Rectal smooth muscle tissue (tissue), 1 donor: ENCODE measurements at regions not wholly inside any gene's neighbourhood (a gene's known extent, or its start where the extent isn't known, plus 50 kb on each side); places are given as distances from the start of the nearest gene placed in this dataset.
"Not testable (repeated sequence)": the region's sequence is repeated elsewhere in the genome, so short reads cannot be mapped to it uniquely, and the experiment has no call there.

ENCODE experiments used
- H3K27ac ChIP-seq: one replicate; pipeline ENCODE4 v1.7.0; 2013; ENCODE audit warnings: low read depth, low read length, inconsistent platforms
- H3K27me3 ChIP-seq: one replicate; pipeline ENCODE4 v1.7.0; 2013; ENCODE audit warnings: low read length; ENCODE audit not compliant: control insufficient read depth, insufficient read depth
- H3K36me3 ChIP-seq: one replicate; pipeline ENCODE4 v1.7.0; 2013; ENCODE audit warnings: low read length; ENCODE audit not compliant: control insufficient read depth, insufficient read depth
- H3K4me1 ChIP-seq: one replicate; pipeline ENCODE4 v1.7.0; 2013; ENCODE audit warnings: low read length; ENCODE audit not compliant: control insufficient read depth, insufficient read depth
- H3K4me3 ChIP-seq: one replicate; pipeline ENCODE4 v1.7.0; 2013; ENCODE audit warnings: low read length
- H3K9ac ChIP-seq: one replicate; pipeline ENCODE4 v1.7.0; 2013; ENCODE audit warnings: low read length

DNA sequence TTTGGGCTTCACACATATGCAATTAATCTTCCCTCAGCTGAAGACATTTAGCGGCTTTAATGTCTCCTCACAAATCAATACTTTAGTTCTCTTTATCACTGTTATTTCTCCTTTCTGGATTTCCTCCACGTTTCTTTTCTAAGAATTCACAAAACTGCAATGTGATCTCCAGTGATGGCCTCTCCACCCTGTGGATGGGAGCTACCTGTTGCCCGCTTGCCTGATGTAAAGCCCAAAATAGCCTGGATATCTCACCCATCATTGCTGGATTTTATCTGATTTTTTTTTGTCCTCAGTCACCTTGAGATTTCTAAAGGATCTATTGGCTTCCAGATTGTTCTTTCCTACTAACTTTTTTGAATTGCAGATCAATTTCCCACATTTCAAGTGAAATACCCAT, 129.3 kb upstream of the FAM241A start:
- Histone ChIP-seq H3K4me1 (no peaks in the 10 kb centered on the region), H3K27ac (no peak overlapping the region), H3K4me3 (no peak overlapping the region), H3K27me3 (no peaks in the 10 kb centered on the region), H3K36me3 (no peaks in the 10 kb centered on the region), H3K9ac (no peak overlapping the region)

DNA sequence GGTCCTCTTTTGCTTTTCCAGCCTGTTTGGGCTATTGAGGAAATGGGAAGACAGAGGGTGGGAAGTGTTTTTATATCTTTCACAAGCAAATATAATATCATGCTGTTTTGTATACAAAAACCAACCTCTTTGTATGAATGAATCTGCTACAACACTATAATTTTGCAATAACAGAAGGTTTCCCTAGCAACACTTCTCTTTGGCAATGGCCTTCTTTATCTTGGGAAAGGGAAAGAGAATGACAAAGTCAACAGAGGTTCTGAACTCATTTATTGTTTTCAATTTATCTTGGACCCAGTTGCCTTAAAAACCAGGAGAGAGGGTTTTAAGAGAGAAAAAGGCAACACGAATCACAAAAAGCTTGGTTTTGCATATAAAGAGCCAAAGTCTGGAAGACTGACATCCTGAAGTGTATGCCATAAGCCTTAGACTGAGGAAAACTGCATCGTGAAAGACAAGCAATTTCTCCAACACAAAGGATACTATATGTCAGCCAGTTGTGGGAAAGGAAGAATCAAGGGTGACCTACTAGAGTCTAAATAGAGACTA, 121.8 kb upstream of the FAM241A start:
- H3K36me3 ChIP-seq = no peaks in the 10 kb centered on the region
- H3K27ac ChIP-seq = no peak overlapping the region
- no peaks in the 10 kb centered on the region for H3K27me3 ChIP-seq
- no peak overlapping the region for H3K4me3 ChIP-seq
- H3K9ac ChIP-seq = no peak overlapping the region
- H3K4me1 ChIP-seq = no peaks in the 10 kb centered on the region

- no peak overlapping the region for H3K9ac ChIP-seq
- no peaks in the 10 kb centered on the region for H3K4me1 ChIP-seq
- H3K36me3 ChIP-seq = no peaks in the 10 kb centered on the region
- H3K27me3 ChIP-seq = no peaks in the 10 kb centered on the region
- H3K4me3 ChIP-seq = no peak overlapping the region
- no peak overlapping the region for H3K27ac ChIP-seq
Observed at GRCh38 chr4:112026058-112026457, 119.2 kb upstream of the FAM241A start.

- no peak overlapping the region for H3K4me3 ChIP-seq
Observed at GRCh38 chr4:112029771-112030171, 115.5 kb upstream of the FAM241A start.

DNA sequence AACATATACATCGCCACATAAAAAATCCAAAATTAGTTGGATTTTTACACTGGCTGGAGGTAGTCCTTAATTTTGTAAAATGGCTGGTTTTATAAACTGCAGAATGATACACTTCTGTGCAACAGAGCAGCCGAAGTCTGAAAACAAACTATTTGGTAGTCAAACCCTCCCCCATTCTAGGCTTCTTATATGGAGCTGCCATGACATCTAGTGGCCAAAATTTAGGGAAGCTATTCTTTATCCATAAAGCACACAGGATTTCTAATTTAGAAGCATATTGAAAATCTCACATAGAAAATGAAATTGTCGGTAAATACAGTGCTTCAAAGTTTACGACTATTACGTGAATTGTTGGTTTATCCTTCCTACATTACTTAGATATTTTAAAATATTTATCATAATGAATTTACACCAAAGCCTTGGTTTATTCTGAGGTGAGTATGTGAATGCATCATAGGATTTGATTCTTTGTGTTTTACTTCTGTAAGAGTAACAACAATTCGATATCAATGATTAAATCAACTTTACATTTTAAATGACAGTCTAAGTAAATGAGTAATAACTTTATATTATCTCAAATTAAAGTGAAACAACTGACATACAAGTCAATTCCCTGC, 113.4 kb upstream of the FAM241A start:
- no peaks in the 10 kb centered on the region for H3K36me3 ChIP-seq
- no peaks in the 10 kb centered on the region for H3K27me3 ChIP-seq
- no peak overlapping the region for H3K4me3 ChIP-seq
- no peak overlapping the region for H3K27ac ChIP-seq
- H3K9ac ChIP-seq = no peak overlapping the region
- no peaks in the 10 kb centered on the region for H3K4me1 ChIP-seq

More at GRCh38 chr4:112029771-112030171, 115.5 kb upstream of the FAM241A start:
- Histone ChIP-seq H3K36me3 (no peaks in the 10 kb centered on the region), H3K27me3 (no peaks in the 10 kb centered on the region), H3K27ac (no peak overlapping the region), H3K4me1 (no peaks in the 10 kb centered on the region), H3K9ac (no peak overlapping the region)

DNA sequence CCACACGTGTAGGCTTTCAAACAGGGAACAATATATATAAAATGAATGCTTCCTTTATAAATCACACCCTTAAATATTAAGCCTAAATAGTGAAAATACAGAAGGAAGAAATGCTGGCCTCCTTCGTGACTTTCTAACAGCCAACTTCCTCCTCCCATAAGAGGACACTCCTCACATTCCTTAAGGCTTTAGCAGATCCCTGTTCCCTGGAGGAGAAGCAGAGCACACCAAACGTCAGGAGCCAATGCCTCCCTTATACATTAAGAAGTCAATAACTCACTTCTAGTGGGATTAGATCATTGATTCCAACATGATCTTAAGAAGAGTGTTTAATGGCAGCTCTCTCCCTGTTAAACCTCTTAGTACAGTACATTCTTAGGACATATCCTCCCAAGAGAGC, 108.4 kb upstream of the FAM241A start:
- Histone ChIP-seq H3K9ac (no peak overlapping the region), H3K4me3 (no peak overlapping the region), H3K27me3 (no peaks in the 10 kb centered on the region), H3K27ac (no peak overlapping the region), H3K4me1 (no peaks in the 10 kb centered on the region), H3K36me3 (no peaks in the 10 kb centered on the region)

- H3K36me3 ChIP-seq = no peaks in the 10 kb centered on the region
- H3K4me3 ChIP-seq = no peak overlapping the region
Observed at GRCh38 chr4:112038861-112039260, 106.4 kb upstream of the FAM241A start.

DNA sequence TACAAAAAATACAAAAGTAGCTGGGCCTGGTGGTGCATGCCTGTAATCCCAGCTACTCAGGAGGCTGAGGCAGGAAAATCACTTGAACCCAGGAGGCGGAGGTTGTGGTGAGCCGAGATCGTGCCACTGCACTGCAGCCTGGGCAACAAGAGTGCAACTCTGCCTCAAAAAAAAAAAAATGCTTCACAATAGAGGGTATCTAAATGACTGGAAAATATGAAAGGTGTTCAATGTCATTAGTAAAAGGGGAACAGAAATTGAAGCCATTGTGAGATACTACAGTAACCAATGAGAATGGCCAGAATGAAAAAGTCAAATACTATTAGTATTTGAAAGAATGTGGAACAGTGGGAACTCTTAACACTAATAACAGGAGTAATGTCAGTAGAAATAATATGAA, 96.1 kb upstream of the FAM241A start:
- H3K27ac ChIP-seq, H3K27me3 ChIP-seq, H3K9ac ChIP-seq, H3K4me3 ChIP-seq, H3K4me1 ChIP-seq, H3K36me3 ChIP-seq: not testable (repeated sequence)

More at GRCh38 chr4:112038861-112039260, 106.4 kb upstream of the FAM241A start:
- Histone ChIP-seq H3K27me3 (no peaks in the 10 kb centered on the region), H3K9ac (no peak overlapping the region), H3K27ac (no peak overlapping the region), H3K4me1 (no peaks in the 10 kb centered on the region)

DNA sequence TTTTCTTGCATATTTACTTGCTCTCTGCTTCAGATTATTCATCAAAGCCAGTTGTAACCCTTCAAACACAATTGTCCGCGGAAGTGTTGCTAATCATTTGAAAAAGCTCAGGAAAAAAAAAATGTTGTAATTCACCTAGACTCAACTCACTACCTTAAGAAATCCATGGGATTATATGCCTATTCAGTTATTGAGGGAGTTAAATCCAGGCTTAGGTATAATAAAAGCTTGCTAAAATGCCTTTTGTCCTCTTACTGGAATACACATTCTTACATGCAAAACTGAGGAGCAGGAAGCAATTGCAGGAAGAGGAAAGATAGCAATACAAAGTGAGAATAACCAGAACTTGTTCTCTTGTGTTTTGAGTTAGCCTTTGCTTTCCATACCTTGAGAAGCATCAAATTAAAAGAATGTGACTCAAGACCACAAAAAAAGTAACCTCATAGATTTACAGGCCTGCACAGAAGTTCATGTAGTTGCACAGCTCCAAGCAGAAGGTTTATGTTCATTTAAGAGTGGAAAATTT, 91.4 kb upstream of the FAM241A start:
- no peak overlapping the region for H3K27ac ChIP-seq
- no peak overlapping the region for H3K4me3 ChIP-seq
- H3K9ac ChIP-seq = no peak overlapping the region
- H3K27me3 ChIP-seq = no peaks in the 10 kb centered on the region
- no peaks in the 10 kb centered on the region for H3K4me1 ChIP-seq
- H3K36me3 ChIP-seq = no peaks in the 10 kb centered on the region

DNA sequence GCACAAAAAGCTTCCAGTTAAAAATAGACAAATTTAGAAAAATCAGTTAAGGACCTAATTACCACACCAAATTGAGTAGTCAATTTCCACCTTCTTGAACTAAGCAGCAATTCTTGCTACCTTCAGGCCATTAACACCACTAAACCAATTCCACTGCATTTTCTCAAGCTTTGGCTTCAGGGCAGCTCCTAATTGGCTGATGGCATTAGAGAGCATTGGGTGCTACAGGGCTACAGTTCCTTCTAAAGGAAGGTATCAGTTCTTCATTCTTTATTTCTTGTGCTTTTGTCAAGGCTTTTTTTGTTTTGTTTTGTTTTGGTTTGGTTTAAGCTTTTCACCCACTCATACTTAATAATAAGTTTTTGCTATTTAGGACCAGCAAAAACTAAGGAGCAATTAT, 90.2 kb upstream of the FAM241A start:
- H3K27me3 ChIP-seq = no peaks in the 10 kb centered on the region
- H3K36me3 ChIP-seq = no peaks in the 10 kb centered on the region
- H3K9ac ChIP-seq = no peak overlapping the region
- H3K4me3 ChIP-seq = no peak overlapping the region
- no peaks in the 10 kb centered on the region for H3K4me1 ChIP-seq
- no peak overlapping the region for H3K27ac ChIP-seq

DNA sequence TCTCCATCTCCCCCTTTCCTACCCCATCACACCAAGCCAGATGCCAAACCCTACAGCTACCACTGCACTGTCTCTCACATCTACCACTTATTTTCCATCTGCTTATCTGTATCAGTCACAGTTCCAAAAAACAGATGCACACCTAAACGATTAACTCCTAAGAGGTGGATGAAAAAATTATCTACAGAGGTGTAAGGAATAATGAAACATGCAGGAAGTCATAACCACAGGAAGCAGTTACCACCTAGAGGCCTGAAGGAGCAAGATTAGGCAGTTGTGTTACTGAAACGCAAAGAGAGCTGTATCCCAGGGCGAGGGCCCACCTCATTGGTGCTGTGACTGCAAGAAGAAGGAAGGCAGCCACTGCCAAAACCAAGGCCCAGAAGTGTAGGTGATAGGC, 87.8 kb upstream of the FAM241A start:
- Histone ChIP-seq H3K36me3 (no peaks in the 10 kb centered on the region), H3K27ac (no peak overlapping the region)

DNA sequence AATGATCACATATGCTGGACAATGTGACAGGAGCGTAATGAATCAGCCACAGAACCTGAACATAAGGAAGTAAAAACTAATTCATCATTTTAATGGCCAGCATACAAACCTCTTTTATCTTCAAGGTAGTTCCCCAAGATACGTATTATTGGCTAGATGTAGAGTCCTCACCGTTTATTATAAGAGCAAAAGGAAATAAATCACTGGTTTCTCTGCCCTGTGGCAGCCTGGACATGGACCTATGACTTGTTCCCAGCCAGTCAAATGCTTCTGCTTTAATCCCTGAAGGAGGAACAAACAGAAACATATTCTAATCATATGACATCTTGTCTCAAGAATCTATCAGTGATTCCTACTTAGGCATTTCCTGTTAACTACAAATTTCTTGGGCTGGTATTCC, 86.8 kb upstream of the FAM241A start:
- no peak overlapping the region for H3K9ac ChIP-seq
- H3K4me1 ChIP-seq = no peaks in the 10 kb centered on the region
- no peak overlapping the region for H3K4me3 ChIP-seq
- H3K36me3 ChIP-seq = no peaks in the 10 kb centered on the region
- H3K27ac ChIP-seq = no peak overlapping the region
- no peaks in the 10 kb centered on the region for H3K27me3 ChIP-seq

More for the DNA sequence above, 87.8 kb upstream of the FAM241A start:
- Histone ChIP-seq H3K4me1 (no peaks in the 10 kb centered on the region), H3K27me3 (no peaks in the 10 kb centered on the region), H3K9ac (no peak overlapping the region), H3K4me3 (no peak overlapping the region)

GRCh38 chr4:112060212-112060611, 85.0 kb upstream of the FAM241A start:
- Histone ChIP-seq H3K27me3 (no peaks in the 10 kb centered on the region), H3K27ac (no peak overlapping the region), H3K9ac (no peak overlapping the region), H3K4me3 (no peak overlapping the region), H3K4me1 (no peaks in the 10 kb centered on the region), H3K36me3 (no peaks in the 10 kb centered on the region)
